Gastrocnemius medialis (tissue), 4 donors: ENCODE measurements at regions not wholly inside any gene's neighbourhood (a gene's known extent, or its start where the extent isn't known, plus 50 kb on each side); places are given as distances from the start of the nearest gene placed in this dataset.

Experiments used
- POLR2A ChIP-seq, 2 donors: fragments of 450-650 bp; IDR thresholded peaks; one replicate each; pipeline ENCODE4 v1.6.1; 2017; ENCODE audit warnings: antibody characterized with exemption in 2 of 2, mild to moderate bottlenecking in 2 of 2, moderate library complexity in 2 of 2
- TF ChIP-seq, protein P1 (sequence below), 5 experiments: fragments of 450-650 bp in 3 of 5; fragments of 200-600 bp in 2 of 5; sonication (generic) in 2 of 5; IDR thresholded peaks in 4 of 5; conservative IDR thresholded peaks in 1 of 5; 1 replicate in 4 of 5; 2 replicates in 1 of 5; pipeline ENCODE4 v1.5.1; 2016 to 2019; ENCODE audit warnings: antibody characterized with exemption in 5 of 5, mild to moderate bottlenecking in 3 of 5, moderate library complexity in 3 of 5

DNA sequence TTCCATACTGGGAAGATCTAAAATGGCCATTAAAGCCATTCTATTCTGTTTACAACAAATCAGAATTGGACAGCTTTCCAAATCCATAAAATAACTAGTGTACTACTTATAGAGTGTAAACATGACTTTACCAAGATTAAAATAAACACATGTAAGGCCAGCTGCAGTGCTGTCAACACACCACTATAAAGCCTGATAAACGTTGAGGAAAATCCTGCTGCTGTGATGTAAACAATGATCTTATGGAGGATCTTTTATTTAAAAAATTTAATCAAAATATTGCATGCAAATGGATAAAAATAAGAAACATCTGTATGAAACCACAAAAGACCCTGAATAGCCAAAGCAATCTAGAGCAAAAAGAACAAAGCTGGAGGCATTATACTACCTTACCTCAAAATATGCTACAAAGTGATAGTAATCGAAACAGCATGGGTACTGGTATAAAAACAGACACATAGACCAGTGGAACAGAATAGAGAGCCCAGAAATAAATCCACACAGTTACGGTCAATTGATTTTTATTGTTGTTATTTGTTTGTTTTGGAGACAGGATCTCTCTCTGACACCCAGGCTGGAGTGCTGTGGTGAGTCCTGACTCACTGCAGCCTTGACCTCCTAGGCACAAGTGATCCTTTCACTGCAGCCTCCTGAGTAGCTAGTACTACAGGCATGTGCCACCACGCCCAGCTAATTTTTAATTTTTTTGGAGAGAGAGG is 428.8 kb upstream of the C2CD4B start:
- TF ChIP-seq, protein P1, sequence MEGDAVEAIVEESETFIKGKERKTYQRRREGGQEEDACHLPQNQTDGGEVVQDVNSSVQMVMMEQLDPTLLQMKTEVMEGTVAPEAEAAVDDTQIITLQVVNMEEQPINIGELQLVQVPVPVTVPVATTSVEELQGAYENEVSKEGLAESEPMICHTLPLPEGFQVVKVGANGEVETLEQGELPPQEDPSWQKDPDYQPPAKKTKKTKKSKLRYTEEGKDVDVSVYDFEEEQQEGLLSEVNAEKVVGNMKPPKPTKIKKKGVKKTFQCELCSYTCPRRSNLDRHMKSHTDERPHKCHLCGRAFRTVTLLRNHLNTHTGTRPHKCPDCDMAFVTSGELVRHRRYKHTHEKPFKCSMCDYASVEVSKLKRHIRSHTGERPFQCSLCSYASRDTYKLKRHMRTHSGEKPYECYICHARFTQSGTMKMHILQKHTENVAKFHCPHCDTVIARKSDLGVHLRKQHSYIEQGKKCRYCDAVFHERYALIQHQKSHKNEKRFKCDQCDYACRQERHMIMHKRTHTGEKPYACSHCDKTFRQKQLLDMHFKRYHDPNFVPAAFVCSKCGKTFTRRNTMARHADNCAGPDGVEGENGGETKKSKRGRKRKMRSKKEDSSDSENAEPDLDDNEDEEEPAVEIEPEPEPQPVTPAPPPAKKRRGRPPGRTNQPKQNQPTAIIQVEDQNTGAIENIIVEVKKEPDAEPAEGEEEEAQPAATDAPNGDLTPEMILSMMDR (IDR thresholded peaks at IDR 0.05 in 4 of 5, conservative IDR thresholded peaks at IDR 0.05 in 1 of 5) = no peak
- TF ChIP-seq POLR2A (IDR thresholded peaks at IDR 0.05) = no peak
